ENCODE measurements at regions not wholly inside any gene's neighbourhood (a gene's known extent, or its start where the extent isn't known, plus 50 kb on each side); places are given as distances from the start of the nearest gene placed in this dataset.

- H3K27ac ChIP-seq = no peak overlapping the region
Measured at GRCh38 chr3:118554148-118554838, 480.4 kb downstream of the IGSF11 start.

GRCh38 chr3:118556983-118557382, 477.7 kb downstream of the IGSF11 start:
- DNase-seq (no peak), ATAC-seq (peak; percentile 58 to 70)
- H3K4me1 ChIP-seq = no peaks in the 10 kb centered on the region
- no peaks in the 10 kb centered on the region for H3K9me3 ChIP-seq
- H3K36me3 ChIP-seq = no peaks in the 10 kb centered on the region
- intact Hi-C loops (cut with DNase I) = no loop called here
- no peak for TF ChIP-seq CTCF (IDR thresholded peaks at IDR 0.05)
- no peaks in the 10 kb centered on the region for H3K27me3 ChIP-seq (ENCODE audit: low read depth)
- no peak overlapping the region for H3K4me3 ChIP-seq
- no peak overlapping the region for H3K27ac ChIP-seq

More at GRCh38 chr3:118554148-118554838, 480.4 kb downstream of the IGSF11 start:
- H3K27me3 ChIP-seq (ENCODE audit: low read depth) = no peaks in the 10 kb centered on the region
- intact Hi-C loops (cut with DNase I) = no loop called here
- DNase-seq = no peak
- no peaks in the 10 kb centered on the region for H3K4me1 ChIP-seq
- H3K36me3 ChIP-seq = no peaks in the 10 kb centered on the region
- TF ChIP-seq CTCF (IDR thresholded peaks at IDR 0.05) = no peak
- no peak for ATAC-seq
- H3K9me3 ChIP-seq = no peaks in the 10 kb centered on the region
- H3K4me3 ChIP-seq = no peak overlapping the region

GRCh38 chr3:118557513-118557912, 477.1 kb downstream of the IGSF11 start:
- intact Hi-C loops (cut with DNase I) = no loop called here
- ATAC-seq = peak in 1 of 2 donors; percentile 41
- H3K27ac ChIP-seq = no peak overlapping the region
- no peak overlapping the region for H3K4me3 ChIP-seq
- H3K27me3 ChIP-seq (ENCODE audit: low read depth) = no peaks in the 10 kb centered on the region
- H3K9me3 ChIP-seq = no peaks in the 10 kb centered on the region
- H3K4me1 ChIP-seq = no peaks in the 10 kb centered on the region
- no peak for TF ChIP-seq CTCF (IDR thresholded peaks at IDR 0.05)
- H3K36me3 ChIP-seq = no peaks in the 10 kb centered on the region
- DNase-seq = no peak

- Histone ChIP-seq H3K27me3 (ENCODE audit: low read depth) (no peaks in the 10 kb centered on the region), H3K4me1 (no peaks in the 10 kb centered on the region), H3K9me3 (no peaks in the 10 kb centered on the region), H3K36me3 (no peaks in the 10 kb centered on the region), H3K27ac (no peak overlapping the region), H3K4me3 (no peak overlapping the region)
- intact Hi-C loops (cut with DNase I) = no loop called here
- DNase-seq (no peak), ATAC-seq (no peak)
- TF ChIP-seq CTCF (IDR thresholded peaks at IDR 0.05) = no peak
Measured at GRCh38 chr3:118559286-118559685, 475.4 kb downstream of the IGSF11 start.

GRCh38 chr3:118564800-118565199, 469.8 kb downstream of the IGSF11 start:
- DNase-seq (no peak), ATAC-seq (no peak)
- TF ChIP-seq CTCF (IDR thresholded peaks at IDR 0.05) = no peak
- Histone ChIP-seq H3K4me1 (no peaks in the 10 kb centered on the region), H3K27ac (no peak overlapping the region), H3K9me3 (no peaks in the 10 kb centered on the region), H3K27me3 (ENCODE audit: low read depth) (no peaks in the 10 kb centered on the region), H3K4me3 (no peak overlapping the region), H3K36me3 (no peaks in the 10 kb centered on the region)
- intact Hi-C loops (cut with DNase I) = no loop called here

All from lower lobe of right lung (tissue), 2 donors.